ENCODE measurements at regions not wholly inside any gene's neighbourhood (a gene's known extent, or its start where the extent isn't known, plus 50 kb on each side); places are given as distances from the start of the nearest gene placed in this dataset.
A peak's percentile ranks its signal among the peaks of the same experiment; 100 is the strongest.

- DNase-seq (ENCODE audit: low spot score): no peak
Measured at GRCh38 chr14:93870377-93870776, 56.8 kb upstream of the FAM181A start.

GRCh38 chr14:93869427-93869826 is 57.7 kb upstream of the FAM181A start:
- no peak for DNase-seq (ENCODE audit: low spot score)

DNA sequence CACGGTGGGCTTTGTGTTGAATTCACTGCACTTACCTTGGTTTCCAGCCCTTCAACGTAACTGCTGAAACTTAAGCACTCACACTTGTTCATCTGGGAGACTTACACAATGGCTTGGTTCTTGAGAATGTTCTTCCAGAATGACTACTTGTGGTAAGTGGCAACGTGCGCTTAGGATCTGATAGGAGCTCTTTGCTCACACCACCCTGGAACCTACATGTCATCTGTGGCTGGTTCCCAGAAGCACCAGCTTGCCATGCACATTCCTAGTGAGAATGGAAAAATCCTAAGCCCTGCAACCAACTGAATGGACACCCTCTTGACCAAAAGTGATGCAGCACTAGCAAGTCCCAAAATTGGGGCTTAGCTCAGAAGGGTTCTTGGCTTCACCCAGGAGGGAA is 59.0 kb upstream of the FAM181A start:
- DNase-seq (ENCODE audit: low spot score): no peak

- DNase-seq (ENCODE audit: low spot score): no peak
Measured at GRCh38 chr14:93862265-93862664, 64.9 kb upstream of the FAM181A start.

- no peak for DNase-seq (ENCODE audit: low spot score)
Measured at GRCh38 chr14:93861836-93862235, 65.3 kb upstream of the FAM181A start.

- DNase-seq (ENCODE audit: low spot score): no peak
Measured at GRCh38 chr14:93859957-93860356, 67.2 kb upstream of the FAM181A start.

- DNase-seq (ENCODE audit: low spot score): no peak
Measured at GRCh38 chr14:93858896-93859295, 68.2 kb upstream of the FAM181A start.

- DNase-seq (ENCODE audit: low spot score): peak; percentile 11
Measured at GRCh38 chr14:93857500-93858283, 69.4 kb upstream of the PRIMA1 start.

- DNase-seq (ENCODE audit: low spot score): peak; percentile 29
Measured at GRCh38 chr14:93857081-93857480, 68.8 kb upstream of the PRIMA1 start.

DNA sequence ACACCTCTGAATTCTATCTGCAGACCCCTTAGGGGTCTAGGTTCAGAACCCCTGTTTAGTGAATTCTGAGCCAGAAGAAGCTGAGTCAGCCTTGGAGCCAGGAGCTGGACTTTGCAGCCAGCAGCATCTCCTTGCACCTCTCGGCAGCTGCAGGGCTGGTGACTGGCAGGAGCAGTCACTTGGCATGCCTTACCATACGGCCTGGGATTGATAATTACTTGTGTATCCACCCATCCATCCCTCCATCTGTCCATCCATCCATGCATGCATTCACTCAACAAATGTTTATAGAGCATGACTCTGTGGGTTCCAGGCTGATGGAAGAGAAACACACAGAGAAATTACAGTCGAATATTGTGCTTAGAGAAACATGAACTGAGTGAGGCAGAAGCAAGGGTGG is 67.5 kb upstream of the PRIMA1 start:
- no peak for DNase-seq (ENCODE audit: low spot score)

DNA sequence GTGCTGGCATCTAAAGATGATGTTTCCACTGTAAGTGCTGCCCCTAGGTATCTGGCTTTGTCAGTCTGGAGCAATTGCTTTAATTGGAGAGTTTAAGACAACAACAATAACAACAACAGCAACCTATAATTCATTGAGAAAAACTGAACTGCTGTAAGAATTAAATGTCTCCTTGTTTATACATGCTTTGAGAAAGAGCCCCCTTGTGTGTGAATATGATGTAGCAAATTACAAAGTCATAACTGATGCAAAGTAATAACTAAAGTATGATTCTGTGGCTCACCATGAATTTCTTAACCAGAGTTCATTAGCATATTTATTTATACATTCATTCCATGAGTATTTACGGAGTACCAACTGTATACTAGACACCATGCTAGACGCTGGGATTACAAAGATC is 59.2 kb upstream of the PRIMA1 start:
- no peak for DNase-seq (ENCODE audit: low spot score)

GRCh38 chr14:93838238-93838637 is 50.0 kb upstream of the PRIMA1 start:
- no peak for DNase-seq (ENCODE audit: low spot score)

Measured in pons (tissue), 1 donor.